ENCODE measurements at regions not wholly inside any gene's neighbourhood (a gene's known extent, or its start where the extent isn't known, plus 50 kb on each side); places are given as distances from the start of the nearest gene placed in this dataset.
A peak's percentile ranks its signal among the peaks of the same experiment; 100 is the strongest.
"Not testable (repeated sequence)": the region's sequence is repeated elsewhere in the genome, so short reads cannot be mapped to it uniquely, and the experiment has no call there.

DNA sequence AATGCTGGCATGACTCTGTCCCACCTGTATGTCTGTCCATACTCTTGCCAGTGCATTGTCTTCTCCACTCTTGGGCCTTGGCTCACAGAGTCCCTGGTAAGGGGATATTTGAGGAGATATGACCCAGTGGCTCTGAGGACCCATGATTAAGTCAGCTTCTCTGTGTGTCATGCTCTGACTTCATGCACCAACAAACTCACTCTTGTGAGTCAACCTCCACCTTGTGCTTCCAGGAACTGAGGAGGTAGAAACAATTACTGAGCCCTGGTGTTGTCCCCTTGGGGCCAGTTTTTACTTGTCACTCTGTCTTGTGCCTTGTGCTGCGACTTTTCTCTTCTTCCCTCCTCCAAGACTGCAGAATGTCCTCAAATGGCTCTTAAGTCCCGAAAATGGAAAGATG lies 127.1 kb downstream of the ABHD5 start:
- ATAC-seq (no peak), DNase-seq (ENCODE audit: missing footprints) (no peak)
- intact Hi-C loops (cut with DNase I), result no loop called here

DNA sequence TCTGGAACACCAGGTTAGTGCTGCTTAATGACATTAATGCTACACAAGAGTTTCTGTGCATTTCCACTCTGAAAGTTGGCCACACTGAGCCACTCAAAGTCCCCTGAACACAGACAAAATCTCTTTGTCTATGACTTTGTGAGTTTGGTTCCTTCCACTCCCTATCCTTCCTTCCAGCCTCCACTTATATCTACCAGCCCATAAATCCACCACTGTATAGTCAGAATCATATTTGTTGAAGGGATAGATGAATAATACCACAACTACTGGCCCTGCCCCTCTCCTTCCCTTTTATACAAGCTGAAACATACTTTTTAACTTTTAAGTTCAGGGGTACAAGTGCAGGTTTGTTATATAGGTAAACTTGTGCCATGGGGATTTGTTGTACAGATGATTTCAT lies 127.5 kb downstream of the ABHD5 start:
- DNase-seq (ENCODE audit: missing footprints), result no peak
- intact Hi-C loops (cut with DNase I), result no loop called here
- no peak for ATAC-seq

DNA sequence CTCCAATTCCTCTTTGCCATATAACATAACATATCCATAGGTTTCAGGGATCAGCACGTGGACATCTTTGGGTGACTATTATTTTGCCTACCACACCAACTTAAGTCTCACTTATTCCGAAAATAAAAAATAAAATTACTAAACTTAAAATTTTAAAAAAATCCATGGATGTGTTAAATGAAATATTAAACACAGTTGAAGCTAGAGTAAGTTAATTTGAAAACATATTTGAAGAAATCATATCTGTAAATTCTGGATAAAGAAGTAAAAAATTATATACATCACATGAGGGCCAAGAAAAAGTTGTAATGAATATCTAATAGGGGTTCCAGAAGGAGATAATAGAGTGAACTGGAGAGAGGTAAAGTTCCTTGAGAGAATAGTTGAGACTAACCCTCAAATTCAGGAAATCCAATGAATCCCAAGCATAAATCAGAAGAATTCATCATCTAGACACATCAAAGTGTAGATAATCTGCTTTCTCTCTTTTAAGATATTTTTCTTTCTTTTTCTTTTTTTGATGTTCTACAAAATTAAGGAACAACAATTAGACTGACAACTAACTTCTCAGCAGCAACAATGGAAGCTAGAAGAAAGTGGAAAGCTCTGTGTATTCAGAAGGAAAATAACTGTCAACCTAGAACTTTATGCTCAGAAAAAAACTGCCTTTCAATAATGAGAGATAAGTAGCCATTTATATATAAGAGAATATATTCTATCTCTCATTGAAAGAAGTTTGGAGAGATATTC lies 147.4 kb downstream of the ABHD5 start:
- no peak for ATAC-seq
- intact Hi-C loops (cut with DNase I), result no loop called here
- DNase-seq (ENCODE audit: missing footprints), result no peak

DNA sequence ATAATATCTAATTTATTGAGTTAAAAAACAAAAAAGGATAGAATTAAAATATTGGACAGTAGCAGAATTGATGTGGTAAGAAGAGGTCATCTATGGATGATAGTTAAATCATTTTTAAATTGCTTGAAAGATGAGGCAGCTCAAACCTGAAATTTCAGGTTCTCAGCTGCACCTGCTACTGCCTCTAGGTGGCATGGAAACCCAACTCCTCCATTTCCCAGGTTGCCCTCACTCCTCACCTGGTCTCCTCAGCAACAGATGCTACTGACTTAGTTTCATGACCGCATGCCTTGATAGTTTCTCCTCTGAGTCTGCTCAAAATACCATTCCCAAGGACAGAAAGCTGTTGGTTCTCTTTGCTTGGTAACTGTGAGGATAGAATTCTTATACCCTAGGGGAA lies 148.1 kb downstream of the ABHD5 start:
- ATAC-seq (no peak), DNase-seq (ENCODE audit: missing footprints) (no peak)
- intact Hi-C loops (cut with DNase I), result no loop called here

DNA sequence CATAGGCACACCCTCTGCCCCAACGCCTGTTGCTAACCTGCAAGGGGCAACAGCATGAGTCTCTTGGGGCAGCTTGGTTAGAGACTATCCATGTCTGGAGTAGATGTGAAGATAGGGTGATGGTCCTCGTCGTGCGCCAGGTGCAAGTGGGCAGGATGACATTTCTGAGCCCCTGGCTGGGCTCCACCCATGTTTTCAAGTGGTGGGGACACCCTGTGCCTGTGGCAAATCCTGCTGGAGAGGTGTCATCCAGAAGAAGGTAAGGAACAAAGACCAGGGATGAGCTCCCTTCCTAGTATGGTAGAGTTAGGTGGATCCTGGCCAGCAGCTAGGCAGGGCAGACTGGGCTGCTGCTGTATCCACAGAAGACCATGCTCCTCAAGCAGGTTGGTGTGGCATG lies 152.6 kb downstream of the ABHD5 start:
- DNase-seq (ENCODE audit: missing footprints) (no peak), ATAC-seq (no peak)
- intact Hi-C loops (cut with DNase I), result no loop called here

DNA sequence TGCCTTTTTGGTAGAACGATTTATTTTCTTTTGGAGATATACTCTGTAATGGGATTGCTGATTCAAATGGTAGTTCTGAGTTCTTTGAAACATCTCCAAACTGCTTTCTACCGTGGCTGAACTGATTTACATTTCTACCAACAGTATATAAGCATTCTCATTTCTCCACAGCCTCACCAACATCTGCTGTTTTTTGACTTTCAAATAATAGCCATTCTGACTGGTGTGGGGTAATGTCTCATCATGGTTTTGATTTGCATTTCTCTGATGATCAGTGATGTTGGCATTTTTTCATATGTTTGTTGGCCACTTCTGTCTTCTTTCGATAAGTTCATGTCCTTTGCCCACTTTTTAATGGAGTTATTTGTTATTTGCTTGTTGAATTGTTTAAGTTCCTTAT lies 154.0 kb downstream of the ABHD5 start:
- ATAC-seq (no peak), DNase-seq (ENCODE audit: missing footprints) (no peak)
- intact Hi-C loops (cut with DNase I), result no loop called here

DNA sequence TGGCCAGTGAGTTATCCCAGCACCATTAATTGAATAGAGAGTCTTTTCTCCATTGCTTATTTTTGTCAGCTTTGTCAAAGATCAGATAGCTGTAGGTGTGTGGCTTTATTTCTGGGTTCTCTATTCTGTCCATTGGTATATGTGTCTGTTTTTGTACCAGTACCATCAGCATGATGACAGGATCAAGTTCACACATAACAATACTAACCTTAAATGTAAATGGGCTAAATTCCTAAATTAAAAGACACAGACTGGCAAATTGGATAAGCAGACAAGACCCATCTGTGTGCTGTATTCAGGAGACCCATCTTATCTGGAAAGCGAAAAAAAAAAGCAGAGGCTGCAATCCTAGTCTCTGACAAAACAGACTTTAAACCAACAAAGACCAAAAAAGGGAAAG lies 154.8 kb downstream of the ABHD5 start:
- DNase-seq (ENCODE audit: missing footprints); ATAC-seq; intact Hi-C loops (cut with DNase I): not testable (repeated sequence)

DNA sequence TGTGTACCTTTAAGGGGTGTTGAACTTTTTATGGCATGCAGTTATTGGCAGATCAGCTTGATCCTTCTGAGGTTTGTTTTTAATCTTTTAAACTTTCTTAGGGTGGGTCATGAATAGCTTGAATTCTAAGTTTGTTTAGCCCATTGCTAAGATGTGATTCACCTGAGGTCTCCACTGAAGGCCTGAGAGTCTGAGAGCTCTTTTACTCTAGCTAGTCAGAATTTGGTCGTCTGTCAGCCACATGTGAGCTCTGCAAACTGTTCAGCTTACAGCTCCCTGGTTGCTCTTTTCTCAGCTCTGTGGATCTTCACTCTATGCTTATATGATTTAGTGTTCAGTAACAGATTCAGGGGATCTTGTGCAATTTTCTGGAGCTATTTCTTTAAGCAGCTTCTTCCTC lies 161.3 kb downstream of the ABHD5 start:
- no peak for ATAC-seq
- intact Hi-C loops (cut with DNase I), result no loop called here
- DNase-seq (ENCODE audit: missing footprints), result no peak

DNA sequence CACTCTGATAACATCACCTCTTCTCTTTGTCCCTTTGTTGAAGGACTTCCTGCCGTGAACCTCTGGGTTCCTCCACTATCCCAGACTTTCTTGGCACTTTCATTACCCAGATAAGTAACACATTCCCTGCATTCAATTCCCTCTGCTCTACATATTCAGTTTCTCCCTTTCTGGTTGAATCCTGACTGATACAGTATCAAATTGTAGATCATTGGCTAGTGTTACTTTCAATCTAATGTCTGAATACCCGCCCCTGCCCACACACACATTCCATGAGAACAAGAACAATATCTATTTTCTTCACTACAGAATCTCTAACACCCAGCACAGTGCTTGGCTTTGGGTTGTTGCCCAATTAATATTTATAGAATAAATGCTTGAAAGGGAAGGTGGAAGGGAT lies 163.5 kb downstream of the ABHD5 start:
- DNase-seq (ENCODE audit: missing footprints), result no peak
- intact Hi-C loops (cut with DNase I), result no loop called here
- no peak for ATAC-seq

DNA sequence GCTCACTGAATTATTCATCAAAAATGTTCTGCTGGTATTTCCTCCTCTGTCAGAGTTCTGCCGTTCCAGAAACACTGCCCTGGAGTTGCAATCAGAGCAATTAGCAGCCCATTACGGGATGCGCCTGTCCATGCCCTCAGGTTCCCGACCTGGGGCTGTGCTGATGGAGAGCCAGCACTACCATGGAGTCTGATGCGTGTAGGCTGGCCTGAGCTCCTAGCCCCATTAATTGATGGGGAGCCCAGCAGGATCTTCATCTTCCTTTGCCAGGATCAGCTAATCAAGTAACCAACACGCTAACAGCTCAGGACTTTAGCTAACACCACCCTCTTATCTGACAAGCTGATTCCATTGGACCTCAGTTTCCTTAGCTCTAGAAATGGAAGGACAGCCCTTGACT lies 164.2 kb downstream of the ABHD5 start:
- no peak for ATAC-seq
- DNase-seq (ENCODE audit: missing footprints), result no peak
- intact Hi-C loops (cut with DNase I), result loop anchor here (5.0 kb wide), 1 partner anchor 342 kb away; no protein-coding TSS in a partner anchor

DNA sequence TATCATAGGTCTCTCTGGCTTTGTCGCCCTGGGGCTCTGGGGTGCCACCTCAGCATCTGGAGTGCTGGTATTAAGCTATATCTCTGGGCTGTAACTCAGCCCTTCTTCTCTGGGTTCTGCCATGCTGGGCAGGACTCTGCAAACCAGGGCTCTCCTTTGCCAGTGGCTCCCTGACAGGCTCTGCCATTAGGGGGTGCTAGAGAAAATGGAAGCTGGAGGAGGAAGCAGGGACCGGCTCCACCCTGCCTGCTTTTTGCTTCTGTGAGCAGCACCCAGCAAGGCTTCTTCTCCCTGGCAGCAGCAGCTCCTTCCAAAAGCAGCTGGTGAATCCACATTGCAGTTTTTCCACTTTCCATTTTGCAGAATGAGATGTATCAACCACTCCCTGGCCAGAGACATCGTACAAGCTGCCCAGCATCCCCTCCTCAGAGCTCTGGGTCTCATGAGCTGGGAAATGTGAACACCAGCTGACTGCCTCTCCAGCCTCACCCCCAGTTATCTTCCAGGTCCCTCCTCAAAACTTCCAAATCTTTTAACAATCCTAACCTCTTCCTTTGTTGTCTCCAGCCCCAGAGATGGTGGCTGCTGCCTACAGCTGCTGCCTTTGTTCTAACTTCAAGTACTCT lies 165.0 kb downstream of the ABHD5 start:
- no peak for DNase-seq (ENCODE audit: missing footprints)
- ATAC-seq, result peak; percentile 80
- intact Hi-C loops (cut with DNase I), result loop anchor here (5.0 kb wide), 1 partner anchor 342 kb away; no protein-coding TSS in a partner anchor

DNA sequence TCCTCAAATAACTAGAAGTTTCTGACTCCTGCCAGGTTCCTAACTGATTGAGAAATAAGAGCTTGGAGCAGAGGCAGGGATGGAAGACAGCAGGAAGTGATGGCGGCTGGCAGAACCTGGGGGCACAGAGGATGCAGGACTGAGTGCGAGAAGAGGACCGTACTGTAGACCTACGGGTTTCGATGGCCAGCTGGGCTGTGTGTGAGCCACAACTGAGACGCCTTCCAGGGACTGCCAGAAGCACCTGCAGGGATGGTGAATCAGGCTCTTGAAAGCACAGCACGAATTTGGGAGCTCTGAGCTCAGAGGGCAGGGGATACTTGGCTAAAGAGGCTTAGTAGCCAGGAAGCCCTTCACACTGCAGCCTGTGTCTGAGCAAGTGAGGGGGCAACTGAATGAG lies 165.6 kb downstream of the ABHD5 start:
- ATAC-seq (no peak), DNase-seq (ENCODE audit: missing footprints) (no peak)
- intact Hi-C loops (cut with DNase I), result loop anchor here (5.0 kb wide), 1 partner anchor 341 kb away; no protein-coding TSS in a partner anchor

DNA sequence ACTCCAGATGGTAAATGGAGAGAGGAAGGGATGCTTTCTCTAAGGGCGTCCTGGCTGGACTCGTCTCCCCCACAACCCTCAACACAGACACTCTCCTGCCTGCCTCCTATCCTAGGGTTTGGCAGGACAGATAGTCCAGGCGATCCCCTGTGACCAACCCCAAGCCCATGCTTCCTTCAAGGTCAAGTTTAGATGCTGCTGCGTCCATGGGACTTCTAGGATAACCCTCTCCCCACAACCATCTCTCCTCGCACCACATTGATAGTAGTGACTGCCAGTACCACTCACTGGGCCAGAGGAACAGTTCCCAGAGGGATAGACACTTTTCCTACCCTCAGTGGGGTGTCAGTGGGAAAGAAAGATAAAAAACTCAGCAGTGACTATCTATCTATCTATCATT lies 166.0 kb downstream of the ABHD5 start:
- intact Hi-C loops (cut with DNase I), result loop anchor here (5.0 kb wide), 1 partner anchor 341 kb away; no protein-coding TSS in a partner anchor
- DNase-seq (ENCODE audit: missing footprints) (no peak), ATAC-seq (no peak)

DNA sequence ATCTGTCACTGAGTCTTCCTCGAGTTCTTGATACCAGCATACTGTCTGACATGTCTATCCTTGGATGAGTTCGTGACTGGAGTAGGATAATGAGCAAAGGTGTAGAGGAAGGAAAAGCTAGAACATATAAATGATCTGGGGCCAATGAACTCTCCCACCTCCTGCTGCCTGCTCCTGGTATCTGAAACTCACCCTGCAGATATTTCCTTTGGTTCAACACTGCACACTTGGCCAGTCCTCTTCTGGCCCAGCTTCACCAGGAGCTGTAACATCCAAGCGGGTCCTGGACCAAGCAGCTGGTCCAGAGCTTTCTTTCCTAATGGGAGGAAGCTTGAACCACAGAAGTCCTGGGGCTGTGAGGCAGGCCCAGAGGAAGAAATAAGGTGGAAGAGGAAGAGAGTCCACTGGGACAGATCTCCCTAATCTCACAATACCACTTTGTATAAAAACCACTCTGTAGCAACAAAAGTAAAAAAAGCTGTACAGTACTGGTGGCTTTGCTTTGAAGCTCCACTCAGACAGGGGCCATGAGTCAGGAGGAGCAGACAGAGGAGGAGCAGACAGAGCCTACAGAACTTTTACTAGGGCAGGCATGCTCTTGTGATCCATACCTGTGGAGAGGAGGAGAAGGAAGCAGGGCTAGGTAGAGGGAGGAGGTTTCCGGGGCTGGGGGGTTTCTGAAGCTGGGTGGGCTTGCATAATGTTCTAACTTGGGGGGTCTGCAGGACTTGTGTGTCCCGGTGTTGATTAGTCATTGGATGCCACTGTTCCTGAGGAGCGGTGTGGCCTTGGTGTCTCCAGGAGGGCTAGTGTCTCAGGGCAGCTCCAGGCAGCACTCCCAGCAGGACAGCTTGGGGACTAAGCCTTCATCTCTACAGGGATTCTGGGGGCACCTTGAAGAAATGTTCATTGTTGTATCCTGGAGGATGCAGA lies 166.9 kb downstream of the ABHD5 start:
- no peak for ATAC-seq
- intact Hi-C loops (cut with DNase I), result loop anchor here (5.0 kb wide), 1 partner anchor 340 kb away; no protein-coding TSS in a partner anchor
- no peak for DNase-seq (ENCODE audit: missing footprints)

DNA sequence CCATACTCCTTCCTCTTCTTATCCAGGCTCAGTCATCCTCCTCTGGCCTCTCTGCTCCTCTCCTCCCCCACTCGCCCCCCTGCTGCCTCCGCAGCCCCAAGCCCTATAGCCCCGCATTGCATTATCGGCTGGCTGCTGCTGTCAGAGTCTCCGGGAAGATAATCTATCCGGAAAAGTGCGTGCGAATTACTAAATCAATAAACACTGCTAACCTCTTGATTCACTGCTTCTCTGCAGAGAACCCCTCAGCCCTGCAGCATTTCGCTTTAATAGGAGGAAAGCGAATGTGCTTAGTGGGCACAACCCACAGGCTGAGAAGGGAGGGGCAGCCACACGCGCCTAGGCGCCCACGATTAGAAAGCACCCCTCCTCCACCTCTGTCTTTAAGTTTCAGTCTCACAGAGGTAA lies 167.6 kb downstream of the ABHD5 start:
- intact Hi-C loops (cut with DNase I), result loop anchor here (5.0 kb wide), 1 partner anchor 339 kb away; no protein-coding TSS in a partner anchor
- ATAC-seq (no peak), DNase-seq (ENCODE audit: missing footprints) (no peak)

DNA sequence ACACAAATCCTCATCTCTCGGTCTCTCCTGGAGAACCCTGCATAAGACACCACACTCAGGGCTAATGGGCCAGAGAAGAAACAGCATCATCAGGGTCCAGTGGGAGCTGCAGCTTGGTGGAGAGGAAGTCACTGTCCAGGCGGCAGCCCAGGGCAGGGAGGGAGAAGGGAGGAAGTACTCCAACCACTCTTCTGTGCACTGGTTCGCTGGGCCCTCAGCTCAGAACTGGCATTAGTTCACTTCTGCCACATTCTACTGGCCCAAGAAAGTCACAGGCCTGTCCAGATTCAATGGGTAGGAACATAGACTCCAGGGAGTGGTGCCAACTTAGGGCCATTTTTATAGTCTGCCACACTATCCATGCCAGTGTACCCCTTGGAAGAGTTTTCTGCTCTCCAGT lies 169.0 kb downstream of the ABHD5 start:
- ATAC-seq, result no peak
- DNase-seq (ENCODE audit: missing footprints), result no peak
- intact Hi-C loops (cut with DNase I), result loop anchor here (5.0 kb wide), 1 partner anchor 338 kb away; no protein-coding TSS in a partner anchor

DNA sequence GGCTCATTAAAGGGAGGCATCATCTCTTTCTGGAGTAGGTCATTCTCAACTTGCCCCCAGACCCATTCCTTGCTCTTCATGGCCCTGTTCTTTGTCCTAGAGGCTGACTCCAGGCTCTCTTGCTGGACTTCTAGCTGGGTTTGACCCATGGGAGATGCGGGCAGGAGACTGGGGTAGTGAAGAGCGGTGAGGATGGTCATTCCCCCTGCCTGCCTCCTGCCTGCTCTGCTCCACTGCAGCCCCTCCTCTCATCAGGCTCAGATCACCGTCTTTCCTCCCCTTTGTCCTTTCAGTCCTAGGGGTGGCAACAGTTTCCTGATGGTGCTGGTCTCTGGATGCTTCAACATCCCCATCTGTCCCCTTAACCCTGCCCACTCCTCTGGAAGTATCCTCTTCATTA lies 170.9 kb downstream of the ABHD5 start:
- DNase-seq (ENCODE audit: missing footprints) (no peak), ATAC-seq (no peak)
- intact Hi-C loops (cut with DNase I), result no loop called here

DNA sequence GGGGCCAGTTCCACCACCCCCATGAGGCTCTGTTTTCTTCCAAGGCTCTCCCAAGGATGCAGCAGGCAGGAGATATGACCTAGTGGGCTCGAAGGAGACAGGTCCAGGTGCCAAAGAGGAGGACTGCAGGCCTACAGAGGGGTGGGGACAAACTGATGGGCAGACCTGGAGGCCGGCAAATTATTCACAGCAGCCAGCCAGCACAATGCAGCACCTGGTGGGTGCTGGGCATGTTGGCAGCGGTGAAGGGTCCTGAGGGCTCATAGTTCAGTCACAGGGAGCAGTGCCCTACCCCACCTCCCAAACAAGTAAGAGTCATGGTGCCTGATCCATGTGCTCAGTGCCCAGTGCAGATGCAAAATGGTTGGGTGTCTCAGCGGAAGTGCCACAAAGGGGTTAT lies 171.7 kb downstream of the ABHD5 start:
- DNase-seq (ENCODE audit: missing footprints) (no peak), ATAC-seq (no peak)
- intact Hi-C loops (cut with DNase I), result no loop called here
